Activated CD8-positive, alpha-beta T cell treated with anti-CD3 and anti-CD28 coated beads, Interleukin-2, amount 10 ng/mL, durations not matched to agents 7 days and 5 days (primary cell): ENCODE measurements at regions not wholly inside any gene's neighbourhood (a gene's known extent, or its start where the extent isn't known, plus 50 kb on each side); places are given as distances from the start of the nearest gene placed in this dataset.

ENCODE experiments used
- ATAC-seq: fragments of 150-1000 bp; cut with Tn5 transposase; one replicate; pipeline ENCODE4 v1.10.0; 2021; ENCODE audit warnings: moderate library complexity
- CTCF ChIA-PET: fragments of 350-600 bp; sonication (Branson Sonifier 250); formaldehyde crosslinking; loops from one replicate; lab custom pipeline; 2021; ENCODE audit warnings: antibody characterized with exemption; lab: Charles Lee
- POLR2A ChIA-PET: fragments of 350-600 bp; sonication (Branson Sonifier 250); formaldehyde crosslinking; loops from one replicate; lab custom pipeline; 2021; ENCODE audit warnings: antibody characterized with exemption; lab: Charles Lee
- DNase-seq: peaks from one replicate; pipeline ENCODE4 v3.0.0-alpha.2; 2020
- H3K27ac Mint-ChIP-seq: one replicate; pipeline ENCODE4 v1.8.0; 2021; ENCODE audit warnings: mild to moderate bottlenecking, mixed read lengths
- H3K27me3 Mint-ChIP-seq: one replicate; pipeline ENCODE4 v1.8.0; 2021; ENCODE audit warnings: low read depth, mixed read lengths
- H3K36me3 Mint-ChIP-seq: one replicate; pipeline ENCODE4 v1.8.0; 2021; ENCODE audit warnings: low read depth, mixed read lengths
- H3K4me1 Mint-ChIP-seq: one replicate; pipeline ENCODE4 v1.8.0; 2021; ENCODE audit warnings: low read depth, mixed read lengths
- H3K4me3 Mint-ChIP-seq: one replicate; pipeline ENCODE4 v1.8.0; 2021; ENCODE audit warnings: mild to moderate bottlenecking, mixed read lengths
- H3K9me3 Mint-ChIP-seq: one replicate; pipeline ENCODE4 v1.8.0; 2022; ENCODE audit warnings: mixed read lengths; ENCODE audit not compliant: insufficient read depth

DNA sequence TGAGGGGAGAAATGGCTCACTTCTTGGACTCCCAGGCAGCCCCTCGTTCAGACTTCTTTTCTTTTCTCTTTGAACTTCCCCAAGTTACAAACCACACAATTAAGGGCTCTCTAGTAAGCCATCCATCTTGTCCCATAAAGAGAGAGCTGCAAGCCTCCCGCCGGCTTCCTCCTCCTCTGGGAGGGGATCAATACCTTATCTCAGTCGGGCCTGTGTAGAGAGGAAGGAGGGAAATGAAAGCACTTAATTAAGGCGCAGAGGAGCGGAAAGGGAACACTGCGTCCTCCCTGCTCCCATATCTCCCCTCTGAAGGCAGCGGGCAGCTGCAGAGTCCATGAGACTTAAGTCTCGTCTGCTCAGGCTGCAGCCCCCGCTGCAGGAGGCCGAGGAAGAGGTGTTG is 112.6 kb upstream of the CSF3R start:
- Mint-ChIP-seq H3K27me3 (peaks cover 12% of the 10 kb centered on the region), H3K4me3 (no peak overlapping the region), H3K36me3 (no peaks in the 10 kb centered on the region), H3K9me3 (no peaks in the 10 kb centered on the region), H3K4me1 (no peaks in the 10 kb centered on the region), H3K27ac (no peak overlapping the region)
- POLR2A ChIA-PET = no interaction called here
- CTCF ChIA-PET = no interaction called here
- no peak for DNase-seq
- ATAC-seq = no peak

GRCh38 chr1:36594023-36594422 is 111.3 kb upstream of the CSF3R start:
- Mint-ChIP-seq H3K4me1 (no peaks in the 10 kb centered on the region), H3K9me3 (no peaks in the 10 kb centered on the region), H3K27me3 (peaks cover 12% of the 10 kb centered on the region), H3K4me3 (no peak overlapping the region), H3K36me3 (no peaks in the 10 kb centered on the region), H3K27ac (no peak overlapping the region)
- ATAC-seq (no peak), DNase-seq (no peak)
- POLR2A ChIA-PET = interaction anchor here (0.6 kb wide), 1 partner anchor 1838 kb away, joined by 3 read pairs; no protein-coding TSS in a partner anchor
- CTCF ChIA-PET = no interaction called here

DNA sequence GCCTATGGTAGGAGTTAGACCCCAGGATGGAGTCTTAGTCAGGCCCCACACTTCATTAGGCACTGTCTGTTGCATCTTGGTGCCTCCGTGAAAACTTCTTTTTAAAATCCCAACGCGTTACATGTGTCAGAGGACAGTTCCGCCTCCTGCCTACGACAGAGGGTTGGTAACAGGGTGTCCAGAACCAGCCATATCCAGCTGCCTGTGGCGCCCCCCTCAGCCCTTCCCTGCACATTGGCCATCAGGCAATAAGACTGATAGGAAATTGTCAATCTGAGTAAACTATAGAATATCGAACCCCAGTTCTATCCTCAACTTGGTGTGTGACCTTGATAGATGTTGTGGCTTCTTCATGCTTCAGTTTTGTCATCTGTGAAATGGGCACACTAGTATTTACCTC is 108.6 kb upstream of the CSF3R start:
- Mint-ChIP-seq H3K36me3 (no peaks in the 10 kb centered on the region), H3K4me3 (no peak overlapping the region), H3K4me1 (no peaks in the 10 kb centered on the region), H3K9me3 (no peaks in the 10 kb centered on the region), H3K27ac (no peak overlapping the region), H3K27me3 (peaks cover 13% of the 10 kb centered on the region)
- no peak for ATAC-seq
- DNase-seq = no peak
- CTCF ChIA-PET = interaction anchor here (3.5 kb wide), 1 partner anchor 15 kb away, joined by 12 read pairs; no protein-coding TSS in a partner anchor
- POLR2A ChIA-PET = no interaction called here

GRCh38 chr1:36590771-36591170 is 108.1 kb upstream of the CSF3R start:
- no peak overlapping the region for H3K4me3 Mint-ChIP-seq
- CTCF ChIA-PET = interaction anchor here (3.5 kb wide), 1 partner anchor 15 kb away, joined by 12 read pairs; no protein-coding TSS in a partner anchor
- H3K27ac Mint-ChIP-seq = no peak overlapping the region
- ATAC-seq (no peak), DNase-seq (no peak)
- H3K36me3 Mint-ChIP-seq = no peaks in the 10 kb centered on the region
- POLR2A ChIA-PET = interaction anchor here (1.0 kb wide), 1 partner anchor 572 kb away, joined by 3 read pairs; no protein-coding TSS in a partner anchor
- H3K4me1 Mint-ChIP-seq = no peaks in the 10 kb centered on the region
- no peaks in the 10 kb centered on the region for H3K9me3 Mint-ChIP-seq
- peaks cover 18% of the 10 kb centered on the region for H3K27me3 Mint-ChIP-seq

GRCh38 chr1:36590264-36590663 is 107.6 kb upstream of the CSF3R start:
- Mint-ChIP-seq H3K27me3 (peaks cover 19% of the 10 kb centered on the region), H3K36me3 (no peaks in the 10 kb centered on the region), H3K9me3 (no peaks in the 10 kb centered on the region), H3K4me3 (no peak overlapping the region), H3K4me1 (no peaks in the 10 kb centered on the region), H3K27ac (no peak overlapping the region)
- POLR2A ChIA-PET = interaction anchor here (1.0 kb wide), 1 partner anchor 573 kb away, joined by 3 read pairs; no protein-coding TSS in a partner anchor
- CTCF ChIA-PET = interaction anchor here (3.5 kb wide), 1 partner anchor 14 kb away, joined by 12 read pairs; no protein-coding TSS in a partner anchor
- no peak for ATAC-seq
- DNase-seq = no peak

DNA sequence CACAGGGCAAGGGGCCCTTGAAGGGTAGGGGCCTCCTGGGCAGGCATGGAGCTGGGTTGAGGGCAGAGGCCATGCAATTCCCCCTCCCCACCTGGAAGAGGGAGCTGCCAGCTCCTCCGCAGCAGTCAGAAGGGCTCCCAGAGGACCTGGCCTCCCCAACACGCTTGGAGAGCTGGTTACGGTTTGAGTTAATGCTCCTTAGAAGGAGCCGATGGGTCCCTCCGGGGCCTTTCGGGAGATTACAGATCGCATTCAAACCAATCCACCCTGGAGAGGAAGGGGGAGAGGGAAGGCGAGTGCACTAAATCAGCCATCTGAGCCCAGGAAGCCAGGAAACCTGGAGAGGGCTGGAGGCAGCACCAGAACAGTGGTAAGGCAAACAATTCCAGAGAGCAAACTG is 106.3 kb upstream of the CSF3R start:
- ChIA-PET POLR2A (no interaction called here), CTCF (interaction anchor here (3.5 kb wide), 1 partner anchor 13 kb away, joined by 12 read pairs; no protein-coding TSS in a partner anchor)
- no peak for ATAC-seq
- Mint-ChIP-seq H3K9me3 (no peaks in the 10 kb centered on the region), H3K27ac (no peak overlapping the region), H3K4me1 (no peaks in the 10 kb centered on the region), H3K4me3 (no peak overlapping the region), H3K36me3 (no peaks in the 10 kb centered on the region), H3K27me3 (peaks cover 23% of the 10 kb centered on the region)
- no peak for DNase-seq

- POLR2A ChIA-PET = interaction anchor here (1.2 kb wide), 1 partner anchor 10 kb away, joined by 3 read pairs; no protein-coding TSS in a partner anchor
- no peak overlapping the region for H3K27ac Mint-ChIP-seq
- no peaks in the 10 kb centered on the region for H3K36me3 Mint-ChIP-seq
- DNase-seq (no peak), ATAC-seq (no peak)
- H3K9me3 Mint-ChIP-seq = no peaks in the 10 kb centered on the region
- CTCF ChIA-PET = interaction anchor here (2.9 kb wide), 1 partner anchor 10 kb away, joined by 10 read pairs; no protein-coding TSS in a partner anchor
- no peaks in the 10 kb centered on the region for H3K4me1 Mint-ChIP-seq
- H3K27me3 Mint-ChIP-seq = peaks cover 28% of the 10 kb centered on the region
- H3K4me3 Mint-ChIP-seq = no peak overlapping the region
These were observed 103.1 kb upstream of the CSF3R start for GRCh38 chr1:36585569-36586548.

DNA sequence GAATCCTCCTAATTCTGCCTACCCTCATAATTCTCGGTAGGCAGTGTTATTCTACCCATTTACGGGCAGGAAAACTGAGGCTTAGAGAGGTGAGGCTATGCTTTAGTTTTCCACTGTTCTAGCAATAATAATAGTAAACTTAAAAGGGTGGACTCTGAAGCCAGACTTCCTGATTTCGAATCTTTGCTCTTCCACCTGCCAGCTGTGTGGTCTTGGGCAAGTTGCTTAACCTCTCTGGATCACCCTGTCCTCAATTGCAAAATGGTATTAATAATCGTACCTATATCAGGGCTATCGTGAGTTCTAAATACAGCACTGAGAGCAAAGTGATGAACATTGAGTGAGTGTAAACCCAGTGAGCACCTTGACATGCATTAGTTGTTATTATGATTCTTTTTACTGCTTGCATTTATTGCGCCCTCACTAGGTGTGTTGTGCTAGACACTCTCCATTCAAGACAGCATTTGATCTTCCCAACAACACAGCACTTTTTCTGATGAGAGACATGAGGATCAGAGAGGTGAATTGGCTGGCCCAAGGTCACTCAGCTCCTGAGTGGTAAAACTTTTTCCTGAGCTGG is 102.3 kb upstream of the CSF3R start:
- DNase-seq = no peak
- ChIA-PET POLR2A (no interaction called here), CTCF (interaction anchor here (2.9 kb wide), 1 partner anchor 9 kb away, joined by 10 read pairs; no protein-coding TSS in a partner anchor)
- no peak for ATAC-seq
- Mint-ChIP-seq H3K27ac (no peak overlapping the region), H3K4me3 (no peak overlapping the region), H3K4me1 (no peaks in the 10 kb centered on the region), H3K36me3 (no peaks in the 10 kb centered on the region), H3K27me3 (peaks cover 30% of the 10 kb centered on the region), H3K9me3 (no peaks in the 10 kb centered on the region)

GRCh38 chr1:36583980-36584782 is 101.5 kb upstream of the CSF3R start:
- Mint-ChIP-seq H3K36me3 (no peaks in the 10 kb centered on the region), H3K9me3 (no peaks in the 10 kb centered on the region), H3K4me1 (no peaks in the 10 kb centered on the region), H3K4me3 (no peak overlapping the region), H3K27ac (no peak overlapping the region), H3K27me3 (peaks cover 30% of the 10 kb centered on the region)
- DNase-seq = no peak
- ChIA-PET CTCF (no interaction called here), POLR2A (no interaction called here)
- ATAC-seq = no peak

- no peaks in the 10 kb centered on the region for H3K9me3 Mint-ChIP-seq
These were observed 100.4 kb upstream of the CSF3R start for GRCh38 chr1:36583080-36583479.

DNA sequence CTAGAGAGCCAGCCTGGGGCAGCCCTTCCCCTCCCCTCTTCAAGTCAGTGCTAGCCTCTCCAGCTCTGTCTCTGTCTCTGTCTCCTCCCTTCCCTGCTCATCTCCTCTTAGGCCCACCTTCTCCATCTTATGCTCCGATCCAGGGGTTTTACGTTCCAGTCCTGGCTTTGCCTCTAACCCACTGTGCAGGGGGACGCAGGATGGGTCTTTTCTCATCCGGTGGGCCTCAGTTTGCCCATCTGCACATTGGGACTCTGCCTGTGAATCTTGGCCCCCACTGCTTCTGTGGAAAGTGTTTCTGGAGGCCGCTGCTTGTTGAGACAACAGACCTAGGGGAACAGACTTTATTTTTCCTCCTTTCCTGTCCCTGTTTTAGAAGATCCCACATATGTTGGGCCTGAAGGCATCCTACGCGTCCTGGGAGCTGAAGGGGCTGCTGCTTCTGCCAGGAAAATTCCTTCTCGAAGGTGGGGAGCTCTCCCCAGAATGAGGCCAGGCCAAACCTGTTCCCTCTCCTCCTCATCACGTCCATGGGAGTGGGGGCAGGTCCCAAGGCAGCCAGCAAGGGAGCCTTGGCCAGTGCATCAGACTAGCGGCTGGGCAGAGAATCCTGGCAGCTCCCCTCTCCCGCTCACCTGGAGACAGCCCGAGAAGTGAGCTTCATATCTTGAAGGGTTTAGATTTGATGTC is 99.5 kb upstream of the CSF3R start:
- DNase-seq (no peak), ATAC-seq (no peak)
- no peaks in the 10 kb centered on the region for H3K9me3 Mint-ChIP-seq
- H3K27ac Mint-ChIP-seq = no peak overlapping the region
- CTCF ChIA-PET = no interaction called here
- POLR2A ChIA-PET = no interaction called here
- H3K27me3 Mint-ChIP-seq = peaks cover 30% of the 10 kb centered on the region
- no peaks in the 10 kb centered on the region for H3K4me1 Mint-ChIP-seq
- H3K4me3 Mint-ChIP-seq = no peak overlapping the region
- no peaks in the 10 kb centered on the region for H3K36me3 Mint-ChIP-seq

More at GRCh38 chr1:36583080-36583479, 100.4 kb upstream of the CSF3R start:
- CTCF ChIA-PET = no interaction called here
- no peaks in the 10 kb centered on the region for H3K4me1 Mint-ChIP-seq
- H3K27me3 Mint-ChIP-seq = peaks cover 30% of the 10 kb centered on the region
- no peaks in the 10 kb centered on the region for H3K36me3 Mint-ChIP-seq
- no peak overlapping the region for H3K27ac Mint-ChIP-seq
- no peak overlapping the region for H3K4me3 Mint-ChIP-seq
- no peak for ATAC-seq
- DNase-seq = no peak
- POLR2A ChIA-PET = no interaction called here
